PC-9 (cell line): ENCODE measurements at regions not wholly inside any gene's neighbourhood (a gene's known extent, or its start where the extent isn't known, plus 50 kb on each side); places are given as distances from the start of the nearest gene placed in this dataset.

Experiments used
- BruUV-seq: library from RNA; stranded (reverse); fragments of 400-500 nt; replicated peaks from 2 replicates; lab custom pipeline; 2021; lab: Mats Ljungman, UMichigan
- CTCF ChIA-PET: fragments of 300-600 bp; sonication (Branson Sonifier 250); formaldehyde crosslinking; loops from one replicate; lab custom pipeline; 2022; ENCODE audit warnings: antibody characterized with exemption; lab: Charles Lee
- POLR2A ChIA-PET: fragments of 300-600 bp; sonication (Branson Sonifier 250); formaldehyde crosslinking; loops from one replicate; lab custom pipeline; 2022; ENCODE audit warnings: antibody characterized with exemption; ENCODE audit not compliant: unreplicated experiment; lab: Charles Lee
- DNase-seq, 2 experiments: peaks; one replicate each; pipeline versions ENCODE4 v3.0.0 to v3.0.0-alpha.2; 2015 to 2022; ENCODE audit warnings: mixed read lengths in 1 of 2
- H2AFZ ChIP-seq: fragments of 200-600 bp; sonication (generic); 2 replicates; pipeline ENCODE4 v1.8.1; 2017; ENCODE audit warnings: antibody characterized with exemption
- H3F3A ChIP-seq: fragments of 200-600 bp; sonication (generic); 2 replicates; pipeline ENCODE4 v1.8.1; 2017; ENCODE audit warnings: antibody characterized with exemption, mild to moderate bottlenecking, low read depth; ENCODE audit not compliant: insufficient read depth
- H3K27ac ChIP-seq: fragments of 200-600 bp; sonication (generic); 2 replicates; pipeline ENCODE4 v1.6.1; 2016; ENCODE audit warnings: mixed run types
- H3K27me3 ChIP-seq: fragments of 200-600 bp; sonication (generic); 2 replicates; pipeline ENCODE4 v1.6.1; 2016; ENCODE audit warnings: low read depth, mixed run types; ENCODE audit not compliant: insufficient read depth
- H3K36me3 ChIP-seq: fragments of 200-600 bp; sonication (generic); 2 replicates; pipeline ENCODE4 v1.6.1; 2016; ENCODE audit warnings: low read depth, mixed run types
- H3K4me1 ChIP-seq: fragments of 200-600 bp; sonication (generic); replicated peaks from 2 replicates; pipeline ENCODE4 v1.6.1; 2016; ENCODE audit warnings: mixed run types; ENCODE audit not compliant: insufficient read depth
- H3K4me2 ChIP-seq: fragments of 200-600 bp; sonication (generic); 2 replicates; pipeline ENCODE4 v1.6.1; 2017; ENCODE audit warnings: mixed run types
- H3K4me3 ChIP-seq: fragments of 200-600 bp; sonication (generic); 2 replicates; pipeline ENCODE4 v1.6.1; 2016; ENCODE audit warnings: mixed run types
- H3K79me2 ChIP-seq: fragments of 200-600 bp; sonication (generic); 2 replicates; pipeline ENCODE4 v1.6.1; 2017; ENCODE audit warnings: low read depth, mixed run types
- H3K9me2 ChIP-seq: fragments of 200-600 bp; sonication (generic); 2 replicates; pipeline ENCODE4 v1.8.1; 2017; ENCODE audit warnings: mild to moderate bottlenecking; ENCODE audit not compliant: insufficient read depth
- H3K9me3 ChIP-seq: fragments of 200-600 bp; sonication (generic); 2 replicates; pipeline ENCODE4 v1.8.1; 2016; ENCODE audit warnings: low read depth; ENCODE audit not compliant: insufficient read depth
- H4K20me1 ChIP-seq: fragments of 200-600 bp; sonication (generic); 2 replicates; pipeline ENCODE4 v1.8.1; 2017; ENCODE audit not compliant: insufficient read depth
- EZH2 ChIP-seq: fragments of 200-600 bp; sonication (generic); IDR thresholded peaks from 2 replicates; pipeline ENCODE4 v1.8.0; 2017; ENCODE audit warnings: antibody characterized with exemption, low read depth
- intact Hi-C: fragments of 100-400 bp; cut with micrococcal nuclease; formaldehyde crosslinking; loops from one replicate; pipeline ENCODE4 v1.10.0; 2022; ENCODE audit not compliant: unreplicated experiment
- TF ChIP-seq, protein P1 (sequence below): fragments of 200-600 bp; sonication (generic); conservative IDR thresholded peaks from 2 replicates; pipeline ENCODE4 v1.6.1; 2017; ENCODE audit warnings: mixed run types, antibody characterized with exemption, mild to moderate bottlenecking, moderate library complexity

DNA sequence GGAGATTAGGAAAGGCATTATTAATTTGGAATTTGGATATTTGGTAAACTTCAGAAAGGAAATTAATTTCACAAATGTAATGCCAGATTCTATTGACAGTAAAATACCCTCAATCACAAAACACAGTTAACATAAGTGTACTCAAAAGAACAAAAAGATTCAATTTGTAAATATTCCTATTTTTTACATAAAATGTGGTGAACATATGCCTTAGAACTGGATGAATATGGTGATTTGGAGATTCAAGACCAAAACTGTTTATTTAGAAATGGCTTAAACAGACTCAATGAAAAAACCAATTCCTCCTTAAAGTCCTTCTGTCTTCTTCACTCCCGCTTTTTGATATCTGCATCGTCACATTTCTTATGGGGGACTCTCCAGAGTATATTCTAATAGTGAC is 417.6 kb upstream of the TENM3 start:
- TF ChIP-seq EZH2: no peak
- TF ChIP-seq, protein P1, sequence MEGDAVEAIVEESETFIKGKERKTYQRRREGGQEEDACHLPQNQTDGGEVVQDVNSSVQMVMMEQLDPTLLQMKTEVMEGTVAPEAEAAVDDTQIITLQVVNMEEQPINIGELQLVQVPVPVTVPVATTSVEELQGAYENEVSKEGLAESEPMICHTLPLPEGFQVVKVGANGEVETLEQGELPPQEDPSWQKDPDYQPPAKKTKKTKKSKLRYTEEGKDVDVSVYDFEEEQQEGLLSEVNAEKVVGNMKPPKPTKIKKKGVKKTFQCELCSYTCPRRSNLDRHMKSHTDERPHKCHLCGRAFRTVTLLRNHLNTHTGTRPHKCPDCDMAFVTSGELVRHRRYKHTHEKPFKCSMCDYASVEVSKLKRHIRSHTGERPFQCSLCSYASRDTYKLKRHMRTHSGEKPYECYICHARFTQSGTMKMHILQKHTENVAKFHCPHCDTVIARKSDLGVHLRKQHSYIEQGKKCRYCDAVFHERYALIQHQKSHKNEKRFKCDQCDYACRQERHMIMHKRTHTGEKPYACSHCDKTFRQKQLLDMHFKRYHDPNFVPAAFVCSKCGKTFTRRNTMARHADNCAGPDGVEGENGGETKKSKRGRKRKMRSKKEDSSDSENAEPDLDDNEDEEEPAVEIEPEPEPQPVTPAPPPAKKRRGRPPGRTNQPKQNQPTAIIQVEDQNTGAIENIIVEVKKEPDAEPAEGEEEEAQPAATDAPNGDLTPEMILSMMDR: no peak
- Histone ChIP-seq H3F3A (no peaks in the 10 kb centered on the region), H3K4me1 (no peaks in the 10 kb centered on the region), H3K9me3 (no peaks in the 10 kb centered on the region), H3K9me2 (no peaks in the 10 kb centered on the region), H4K20me1 (no peaks in the 10 kb centered on the region), H3K36me3 (no peaks in the 10 kb centered on the region), H3K4me3 (no peak overlapping the region), H3K4me2 (no peak overlapping the region), H3K79me2 (no peaks in the 10 kb centered on the region), H2AFZ (no peak overlapping the region), H3K27ac (no peak overlapping the region), H3K27me3 (no peaks in the 10 kb centered on the region; the same call in 1 of the 2 replicates)
- no TSS peak for BruUV-seq
- no peak for DNase-seq
- ChIA-PET CTCF (no interaction called here), POLR2A (no interaction called here)
- intact Hi-C loops: no loop called here

GRCh38 chr4:181827246-181827645 is 416.0 kb upstream of the TENM3 start:
- H3K36me3 ChIP-seq: no peaks in the 10 kb centered on the region

GRCh38 chr4:181830404-181831035 is 412.7 kb upstream of the TENM3 start:
- no peak for DNase-seq
- TF ChIP-seq EZH2: no peak
- TF ChIP-seq, protein P1: no peak
- no peaks in the 10 kb centered on the region for H3F3A ChIP-seq
- H3K4me3 ChIP-seq: no peak overlapping the region
- POLR2A ChIA-PET: no interaction called here
- CTCF ChIA-PET: no interaction called here
- no TSS peak for BruUV-seq
- no peaks in the 10 kb centered on the region for H3K9me3 ChIP-seq
- no peak overlapping the region for H3K4me2 ChIP-seq
- no peaks in the 10 kb centered on the region; the same call in none of the 2 replicates for H3K27me3 ChIP-seq
- intact Hi-C loops: no loop called here
- H2AFZ ChIP-seq: no peak overlapping the region
- no peak overlapping the region for H3K27ac ChIP-seq
- no peaks in the 10 kb centered on the region for H3K36me3 ChIP-seq
- H3K4me1 ChIP-seq: no peaks in the 10 kb centered on the region
- no peaks in the 10 kb centered on the region for H3K9me2 ChIP-seq
- no peaks in the 10 kb centered on the region for H3K79me2 ChIP-seq
- no peaks in the 10 kb centered on the region for H4K20me1 ChIP-seq

More at GRCh38 chr4:181827246-181827645, 416.0 kb upstream of the TENM3 start:
- DNase-seq: no peak
- no peak overlapping the region for H2AFZ ChIP-seq
- no peaks in the 10 kb centered on the region; the same call in 1 of the 2 replicates for H3K27me3 ChIP-seq
- no peaks in the 10 kb centered on the region for H4K20me1 ChIP-seq
- BruUV-seq: no TSS peak
- no peak overlapping the region for H3K4me3 ChIP-seq
- intact Hi-C loops: no loop called here
- no peaks in the 10 kb centered on the region for H3K79me2 ChIP-seq
- H3F3A ChIP-seq: no peaks in the 10 kb centered on the region
- CTCF ChIA-PET: no interaction called here
- TF ChIP-seq, protein P1: no peak
- TF ChIP-seq EZH2: no peak
- H3K4me1 ChIP-seq: no peaks in the 10 kb centered on the region
- no peak overlapping the region for H3K27ac ChIP-seq
- H3K4me2 ChIP-seq: no peak overlapping the region
- POLR2A ChIA-PET: no interaction called here
- H3K9me3 ChIP-seq: no peaks in the 10 kb centered on the region
- H3K9me2 ChIP-seq: no peaks in the 10 kb centered on the region
